H1 (cell line): ENCODE measurements at regions not wholly inside any gene's neighbourhood (a gene's known extent, or its start where the extent isn't known, plus 50 kb on each side); places are given as distances from the start of the nearest gene placed in this dataset.

ENCODE experiments used
- CTCF ChIA-PET: fragments of 300-600 bp; sonication (Branson Sonifier 250); formaldehyde crosslinking; loops from one replicate; lab custom pipeline; 2021; ENCODE audit not compliant: partially characterized antibody; lab: Charles Lee
- POLR2A ChIA-PET: fragments of 300-600 bp; sonication (Branson Sonifier 250); formaldehyde crosslinking; loops from one replicate; lab custom pipeline; 2021; ENCODE audit warnings: inconsistent platforms; ENCODE audit not compliant: partially characterized antibody; lab: Charles Lee
- DNase-seq, 2 experiments: peaks; one replicate each; pipeline versions ENCODE4 v3.0.0 to v3.0.0-alpha.2; 2010 to 2022; ENCODE audit warnings: low spot score in 2 of 2, low read depth in 1 of 2, mixed read lengths in 1 of 2
- FAIRE-seq: peaks from 2 replicates; lab custom pipeline; 2011; peaks lifted over from hg19 to GRCh38; lab: Jason Lieb, UNC
- H2AFZ ChIP-seq: 2 replicates; pipeline ENCODE4 v1.8.1; 2012; ENCODE audit warnings: low read length, inconsistent platforms
- H2AK5ac ChIP-seq: 2 replicates; pipeline ENCODE4 v1.6.1; 2013; ENCODE audit warnings: low read depth, low read length
- H2BK120ac ChIP-seq: replicated peaks from 2 replicates; pipeline ENCODE3; 2013; ENCODE audit warnings: low read depth, low read length, inconsistent platforms
- H2BK12ac ChIP-seq: 2 replicates; pipeline ENCODE4 v1.6.1; 2013; ENCODE audit warnings: low read depth, low read length
- H2BK15ac ChIP-seq: 2 replicates; pipeline ENCODE4 v1.6.1; 2013; ENCODE audit warnings: low read length
- H2BK20ac ChIP-seq: 2 replicates; pipeline ENCODE4 v1.6.1; 2013; ENCODE audit warnings: low read length
- H2BK5ac ChIP-seq: 2 replicates; pipeline ENCODE4 v1.6.1; 2013; ENCODE audit warnings: low read depth, low read length
- H3K14ac ChIP-seq: 2 replicates; pipeline ENCODE4 v1.6.1; 2013; ENCODE audit warnings: inconsistent platforms; ENCODE audit not compliant: insufficient read length
- H3K18ac ChIP-seq: 2 replicates; pipeline ENCODE4 v1.6.1; 2013; ENCODE audit warnings: low read length; ENCODE audit errors: extremely low read depth
- H3K23ac ChIP-seq: 2 replicates; pipeline ENCODE4 v1.6.1; 2013; ENCODE audit warnings: inconsistent platforms; ENCODE audit not compliant: insufficient read length
- H3K23me2 ChIP-seq: 2 replicates; pipeline ENCODE4 v1.6.1; 2013; ENCODE audit warnings: low read depth, low read length
- H3K27ac ChIP-seq: 2 replicates; pipeline ENCODE4 v1.6.1; 2011; ENCODE audit warnings: low read depth, low read length, inconsistent platforms
- H3K27me3 ChIP-seq, 4 experiments: replicated peaks in 1 of 4; 1 replicate in 1 of 4; 2 replicates in 3 of 4; pipeline versions ENCODE4 v1.6.1 to v1.8.1; 2011 to 2013; ENCODE audit warnings: low read length in 3 of 4, mild to moderate bottlenecking in 3 of 4, inconsistent platforms in 2 of 4, mixed read lengths in 2 of 4, moderate library complexity in 1 of 4; ENCODE audit not compliant: control insufficient read depth in 3 of 4, insufficient read depth in 3 of 4; ENCODE audit errors: extremely low read depth in 1 of 4
- H3K36me3 ChIP-seq, 4 experiments: 2 replicates each; pipeline versions ENCODE4 v1.6.1 to v1.8.1; 2011 to 2013; ENCODE audit warnings: mild to moderate bottlenecking in 4 of 4, low read length in 3 of 4, moderate library complexity in 2 of 4, control low read depth in 1 of 4, inconsistent platforms in 1 of 4; ENCODE audit not compliant: insufficient read depth in 4 of 4, control insufficient read depth in 2 of 4
- H3K4ac ChIP-seq: replicated peaks from 2 replicates; pipeline ENCODE3; 2013; ENCODE audit warnings: low read length, low read depth, mixed read lengths, inconsistent platforms; ENCODE audit not compliant: insufficient read length
- H3K4me1 ChIP-seq, 4 experiments: replicated peaks in 1 of 4; 1 replicate in 1 of 4; 2 replicates in 3 of 4; pipeline versions ENCODE4 v1.6.1 to v1.8.1; 2011 to 2013; ENCODE audit warnings: low read length in 3 of 4, inconsistent platforms in 2 of 4, mixed read lengths in 1 of 4; ENCODE audit not compliant: insufficient read depth in 4 of 4, control insufficient read depth in 3 of 4
- H3K4me2 ChIP-seq, 2 experiments: 2 replicates each; pipeline versions ENCODE4 v1.6.1 to v1.8.1; 2011 to 2013; ENCODE audit warnings: low read depth in 2 of 2, low read length in 2 of 2, control low read depth in 1 of 2, inconsistent platforms in 1 of 2, mild to moderate bottlenecking in 1 of 2; ENCODE audit not compliant: insufficient read depth in 1 of 2
- H3K4me3 ChIP-seq, 4 experiments: fragments of 200-600, 300-600 bp in 1 of 4; sonication (generic), shearing (Covaris generic), sonication (Bioruptor Twin) in 1 of 4; 2 replicates each; pipeline versions ENCODE4 v1.5.1 to v1.8.1; 2011 to 2016; ENCODE audit warnings: low read length in 4 of 4, low read depth in 3 of 4, control low read depth in 2 of 4, inconsistent platforms in 2 of 4, mild to moderate bottlenecking in 2 of 4, mixed read lengths in 1 of 4, moderate library complexity in 1 of 4; ENCODE audit not compliant: insufficient read depth in 2 of 4; ENCODE audit errors: extremely low read depth in 1 of 4
- H3K56ac ChIP-seq: replicated peaks from 2 replicates; pipeline ENCODE3; 2013; ENCODE audit warnings: low read depth, mild to moderate bottlenecking, mixed read lengths, low read length, inconsistent platforms; ENCODE audit not compliant: insufficient read length
- H3K79me1 ChIP-seq: 2 replicates; pipeline ENCODE4 v1.6.1; 2013; ENCODE audit warnings: low read depth, low read length, control low read depth
- H3K79me2 ChIP-seq, 2 experiments: 2 replicates each; pipeline versions ENCODE4 v1.6.1 to v1.8.1; 2012 to 2013; ENCODE audit warnings: low read length in 2 of 2, mild to moderate bottlenecking in 2 of 2, inconsistent platforms in 1 of 2; ENCODE audit not compliant: insufficient read depth in 2 of 2, control insufficient read depth in 1 of 2
- H3K9ac ChIP-seq, 4 experiments: replicated peaks in 1 of 4; 1 replicate in 1 of 4; 2 replicates in 3 of 4; pipeline versions ENCODE4 v1.6.1 to v1.8.1; 2011 to 2013; ENCODE audit warnings: low read depth in 3 of 4, low read length in 3 of 4, control low read depth in 2 of 4, mild to moderate bottlenecking in 2 of 4, moderate library complexity in 2 of 4, inconsistent platforms in 1 of 4; ENCODE audit errors: extremely low read depth in 1 of 4
- H3K9me3 ChIP-seq, 2 experiments: 2 replicates each; pipeline versions ENCODE4 v1.6.1 to v1.8.1; 2012 to 2013; ENCODE audit warnings: mild to moderate bottlenecking in 2 of 2, moderate library complexity in 2 of 2, control low read depth in 1 of 2, inconsistent platforms in 1 of 2, low read depth in 1 of 2, low read length in 1 of 2, mixed read lengths in 1 of 2; ENCODE audit not compliant: insufficient read depth in 2 of 2
- H4K20me1 ChIP-seq, 2 experiments: replicated peaks in 1 of 2; 2 replicates each; pipeline versions ENCODE3 to v1.8.1; 2011 to 2013; ENCODE audit warnings: inconsistent platforms in 2 of 2, low read length in 2 of 2, mild to moderate bottlenecking in 1 of 2; ENCODE audit not compliant: insufficient read depth in 2 of 2, control insufficient read depth in 1 of 2
- H4K5ac ChIP-seq: 2 replicates; pipeline ENCODE4 v1.6.1; 2013; ENCODE audit warnings: low read length, low read depth, mixed read lengths, inconsistent platforms; ENCODE audit not compliant: insufficient read length
- H4K8ac ChIP-seq: 2 replicates; pipeline ENCODE4 v1.8.0; 2013; ENCODE audit warnings: mild to moderate bottlenecking, moderate library complexity, low read length, inconsistent platforms; ENCODE audit not compliant: insufficient read depth; ENCODE audit errors: extremely low read depth
- H4K91ac ChIP-seq: replicated peaks from 2 replicates; pipeline ENCODE3; 2013; ENCODE audit warnings: low read length, mixed read lengths, inconsistent platforms; ENCODE audit not compliant: insufficient read length
- CHD1 ChIP-seq: IDR thresholded peaks from 2 replicates; pipeline ENCODE4 v1.6.1; 2012; ENCODE audit warnings: low read depth, low read length, improper control_type of control experiment
- MAX ChIP-seq: IDR thresholded peaks from 2 replicates; pipeline ENCODE4 v1.6.1; 2012; ENCODE audit warnings: inconsistent platforms
- RBBP5 ChIP-seq: IDR thresholded peaks from 2 replicates; pipeline ENCODE4 v1.7.1; 2012; ENCODE audit warnings: low read depth, mild to moderate bottlenecking, inconsistent platforms, low read length, moderate library complexity, borderline replicate concordance
- WGBS, 2 experiments: shearing (Covaris generic) in 1 of 2; methylation state at CpG; one replicate each; pipeline versions ENCODE4 v1.1.6 to v1.1.7; 2013 to 2015; ENCODE audit warnings: low lambda C conversion rate in 2 of 2, mixed read lengths in 2 of 2, inconsistent platforms in 1 of 2, low coverage in 1 of 2, missing lambda C conversion rate in 1 of 2; ENCODE audit not compliant: insufficient replicate concordance in 2 of 2, insufficient coverage in 1 of 2, insufficient read length in 1 of 2; ENCODE audit errors: extremely low coverage in 1 of 2, missing lambda C conversion rate in 1 of 2; 5-methylcytosine and 5-hydroxymethylcytosine counted together

- Histone ChIP-seq H2BK5ac (no peak overlapping the region), H3K9ac (no peak overlapping the region), H3K79me1 (no peaks in the 10 kb centered on the region), H2BK15ac (no peak overlapping the region), H3K14ac (no peak overlapping the region), H2AK5ac (no peak overlapping the region), H3K36me3 (no peaks in the 10 kb centered on the region), H2BK20ac (no peak overlapping the region), H4K91ac (no peak overlapping the region), H2AFZ (no peak overlapping the region), H3K79me2 (no peaks in the 10 kb centered on the region), H3K4me2 (no peak overlapping the region), H3K23ac (no peak overlapping the region), H4K5ac (no peak overlapping the region), H3K56ac (no peak overlapping the region), H4K8ac (no peak overlapping the region), H3K4me1 (no peaks in the 10 kb centered on the region), H3K27me3 (no peaks in the 10 kb centered on the region), H2BK120ac (no peak overlapping the region), H3K9me3 (no peaks in the 10 kb centered on the region), H4K20me1 (no peaks in the 10 kb centered on the region), H3K4ac (no peak overlapping the region), H3K18ac (no peak overlapping the region), H3K4me3 (no peak overlapping the region), H3K27ac (no peak overlapping the region), H2BK12ac (no peak overlapping the region), H3K23me2 (no peaks in the 10 kb centered on the region)
- ChIA-PET CTCF (interaction anchor here (1.2 kb wide), 1 partner anchor 492 kb away, joined by 3 read pairs; no protein-coding TSS in a partner anchor), POLR2A (no interaction called here)
- no peak for FAIRE-seq
- no peak for DNase-seq
- no peak for TF ChIP-seq RBBP5
- TF ChIP-seq MAX: no peak
- no peak for TF ChIP-seq CHD1
- WGBS, 2 experiments: 78% methylated on average over 2 of the region's 2 CpGs; no CpG with 5 or more reads in 1 of the 2 experiments
Observed at GRCh38 chr4:127240764-127241105, 392.0 kb upstream of the INTU start.
